Ramos (cell line): ENCODE measurements at regions not wholly inside any gene's neighbourhood (a gene's known extent, or its start where the extent isn't known, plus 50 kb on each side); places are given as distances from the start of the nearest gene placed in this dataset.

Experiments
- in situ Hi-C: fragments of 300-500 bp; cut with MboI; formaldehyde crosslinking; loops from one replicate; pipeline ENCODE4 v1.14.3; 2022; ENCODE audit warnings: low sequenced_read_pairs; ENCODE audit not compliant: unreplicated experiment

GRCh38 chrX:10892621-10893225, 218.4 kb upstream of the HCCS start:
- in situ Hi-C loops = no loop called here

- in situ Hi-C loops = no loop called here
Observed at GRCh38 chrX:10893366-10893765, 217.8 kb upstream of the HCCS start.

GRCh38 chrX:10893976-10894375, 217.2 kb upstream of the HCCS start:
- in situ Hi-C loops = no loop called here

GRCh38 chrX:10897768-10898167, 213.4 kb upstream of the HCCS start:
- in situ Hi-C loops = no loop called here

- in situ Hi-C loops = no loop called here
Observed at GRCh38 chrX:10900585-10901289, 210.4 kb upstream of the HCCS start.

- in situ Hi-C loops = no loop called here
Observed at GRCh38 chrX:10901290-10901633, 209.9 kb upstream of the HCCS start.

GRCh38 chrX:10902001-10902400, 209.1 kb upstream of the HCCS start:
- in situ Hi-C loops = no loop called here

GRCh38 chrX:10903523-10903922, 207.6 kb upstream of the HCCS start:
- in situ Hi-C loops = no loop called here

- in situ Hi-C loops = no loop called here
Observed at GRCh38 chrX:10904220-10904619, 206.9 kb upstream of the HCCS start.

GRCh38 chrX:10906866-10907265, 204.3 kb upstream of the HCCS start:
- in situ Hi-C loops = no loop called here

- in situ Hi-C loops = no loop called here
Observed at GRCh38 chrX:10922159-10922558, 189.0 kb upstream of the HCCS start.

- in situ Hi-C loops = no loop called here
Observed at GRCh38 chrX:10922835-10923234, 188.3 kb upstream of the HCCS start.

- in situ Hi-C loops = no loop called here
Observed at GRCh38 chrX:10923466-10923865, 187.7 kb upstream of the HCCS start.

GRCh38 chrX:10926404-10926803, 184.7 kb upstream of the HCCS start:
- in situ Hi-C loops = no loop called here

- in situ Hi-C loops = no loop called here
Observed at GRCh38 chrX:10926891-10927290, 184.2 kb upstream of the HCCS start.

- in situ Hi-C loops = no loop called here
Observed at GRCh38 chrX:10929747-10930146, 181.4 kb upstream of the HCCS start.

- in situ Hi-C loops = no loop called here
Observed at GRCh38 chrX:10930151-10930550, 181.0 kb upstream of the HCCS start.

GRCh38 chrX:10931976-10932375, 179.2 kb upstream of the HCCS start:
- in situ Hi-C loops = no loop called here

GRCh38 chrX:10932842-10933440, 178.2 kb upstream of the HCCS start:
- in situ Hi-C loops = no loop called here

GRCh38 chrX:10935501-10935900, 175.6 kb upstream of the HCCS start:
- in situ Hi-C loops = no loop called here

- in situ Hi-C loops = no loop called here
Observed at GRCh38 chrX:10936976-10937375, 174.2 kb upstream of the HCCS start.

- in situ Hi-C loops = no loop called here
Observed at GRCh38 chrX:10938365-10938923, 172.7 kb upstream of the HCCS start.
